Brain microvascular endothelial cell (primary cell): ENCODE measurements at regions not wholly inside any gene's neighbourhood (a gene's known extent, or its start where the extent isn't known, plus 50 kb on each side); places are given as distances from the start of the nearest gene placed in this dataset.

Source experiments
- DNase-seq: peaks from one replicate; pipeline ENCODE4 v3.0.0-alpha.2; 2020
- H3K27ac ChIP-seq: fragments of 250-450 bp; sonication (Bioruptor Pico); 2 replicates; pipeline ENCODE4 v1.5.1; 2020; ENCODE audit warnings: mild to moderate bottlenecking, moderate library complexity
- H3K27me3 ChIP-seq: fragments of 250-450 bp; sonication (Bioruptor Pico); replicated peaks from 2 replicates; pipeline ENCODE4 v1.5.1; 2020; ENCODE audit warnings: mild to moderate bottlenecking
- H3K36me3 ChIP-seq: fragments of 250-450 bp; sonication (Bioruptor Pico); replicated peaks from 2 replicates; pipeline ENCODE4 v1.5.1; 2020; ENCODE audit warnings: mild to moderate bottlenecking
- H3K4me3 ChIP-seq: 2 replicates; pipeline ENCODE4 v1.5.1; 2011; ENCODE audit warnings: low read depth, mild to moderate bottlenecking, control low read depth, low read length, moderate library complexity
- in situ Hi-C: cut with HindIII; loops from 2 replicates; pipeline ENCODE4 v1.10.0; 2017; ENCODE audit warnings: low sequenced_read_pairs, low pct_ligation_motif_present
- TF ChIP-seq, protein P1 (sequence below): IDR thresholded peaks from 2 replicates; pipeline ENCODE4 v1.5.1; 2011; ENCODE audit warnings: low read depth, mild to moderate bottlenecking, moderate library complexity, low read length, control low read depth, inconsistent platforms; ENCODE audit errors: missing control alignments

GRCh38 chr2:38170067-38170466 lies 94.1 kb upstream of the CYP1B1 start:
- no peaks in the 10 kb centered on the region for H3K27me3 ChIP-seq
- TF ChIP-seq, protein P1, sequence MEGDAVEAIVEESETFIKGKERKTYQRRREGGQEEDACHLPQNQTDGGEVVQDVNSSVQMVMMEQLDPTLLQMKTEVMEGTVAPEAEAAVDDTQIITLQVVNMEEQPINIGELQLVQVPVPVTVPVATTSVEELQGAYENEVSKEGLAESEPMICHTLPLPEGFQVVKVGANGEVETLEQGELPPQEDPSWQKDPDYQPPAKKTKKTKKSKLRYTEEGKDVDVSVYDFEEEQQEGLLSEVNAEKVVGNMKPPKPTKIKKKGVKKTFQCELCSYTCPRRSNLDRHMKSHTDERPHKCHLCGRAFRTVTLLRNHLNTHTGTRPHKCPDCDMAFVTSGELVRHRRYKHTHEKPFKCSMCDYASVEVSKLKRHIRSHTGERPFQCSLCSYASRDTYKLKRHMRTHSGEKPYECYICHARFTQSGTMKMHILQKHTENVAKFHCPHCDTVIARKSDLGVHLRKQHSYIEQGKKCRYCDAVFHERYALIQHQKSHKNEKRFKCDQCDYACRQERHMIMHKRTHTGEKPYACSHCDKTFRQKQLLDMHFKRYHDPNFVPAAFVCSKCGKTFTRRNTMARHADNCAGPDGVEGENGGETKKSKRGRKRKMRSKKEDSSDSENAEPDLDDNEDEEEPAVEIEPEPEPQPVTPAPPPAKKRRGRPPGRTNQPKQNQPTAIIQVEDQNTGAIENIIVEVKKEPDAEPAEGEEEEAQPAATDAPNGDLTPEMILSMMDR: no peak
- in situ Hi-C loops: no loop called here
- H3K27ac ChIP-seq: no peak overlapping the region
- no peaks in the 10 kb centered on the region for H3K36me3 ChIP-seq
- DNase-seq: no peak
- no peak overlapping the region for H3K4me3 ChIP-seq

GRCh38 chr2:38168710-38169480 lies 92.9 kb upstream of the CYP1B1 start:
- H3K27me3 ChIP-seq: no peaks in the 10 kb centered on the region
- TF ChIP-seq, protein P1: no peak
- peak; percentile 51 for DNase-seq
- no peaks in the 10 kb centered on the region for H3K36me3 ChIP-seq
- in situ Hi-C loops: no loop called here
- no peak overlapping the region for H3K4me3 ChIP-seq
- H3K27ac ChIP-seq: peak overlapping the region; percentile 50

GRCh38 chr2:38167968-38168350 lies 92.0 kb upstream of the CYP1B1 start:
- no peak overlapping the region for H3K27ac ChIP-seq
- in situ Hi-C loops: no loop called here

DNA sequence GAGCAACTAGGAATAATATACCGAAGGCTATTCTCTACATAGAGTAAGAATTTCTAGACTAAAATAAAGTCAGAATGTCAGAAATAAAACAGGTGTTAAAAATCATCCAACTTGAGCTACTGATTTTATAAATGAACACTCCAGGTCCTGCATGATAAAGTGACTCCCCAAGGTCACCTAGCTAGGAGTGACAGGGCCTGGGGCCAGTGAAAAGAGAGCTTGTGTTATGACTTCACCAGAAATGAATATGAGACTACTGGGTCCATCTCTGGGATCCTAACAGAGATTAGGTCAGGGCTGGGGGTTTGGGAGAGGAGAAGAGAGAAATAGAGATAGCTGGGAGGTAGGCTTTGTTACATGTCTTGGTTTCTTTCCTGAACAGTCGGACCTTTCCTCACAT lies 89.7 kb upstream of the CYP1B1 start:
- DNase-seq: no peak
- Histone ChIP-seq H3K36me3 (no peaks in the 10 kb centered on the region), H3K4me3 (no peak overlapping the region), H3K27ac (no peak overlapping the region), H3K27me3 (no peaks in the 10 kb centered on the region)
- TF ChIP-seq, protein P1: no peak
- in situ Hi-C loops: no loop called here

More at GRCh38 chr2:38167968-38168350, 92.0 kb upstream of the CYP1B1 start:
- no peak for DNase-seq
- TF ChIP-seq, protein P1: no peak
- no peak overlapping the region for H3K4me3 ChIP-seq
- H3K36me3 ChIP-seq: no peaks in the 10 kb centered on the region
- H3K27me3 ChIP-seq: no peaks in the 10 kb centered on the region

DNA sequence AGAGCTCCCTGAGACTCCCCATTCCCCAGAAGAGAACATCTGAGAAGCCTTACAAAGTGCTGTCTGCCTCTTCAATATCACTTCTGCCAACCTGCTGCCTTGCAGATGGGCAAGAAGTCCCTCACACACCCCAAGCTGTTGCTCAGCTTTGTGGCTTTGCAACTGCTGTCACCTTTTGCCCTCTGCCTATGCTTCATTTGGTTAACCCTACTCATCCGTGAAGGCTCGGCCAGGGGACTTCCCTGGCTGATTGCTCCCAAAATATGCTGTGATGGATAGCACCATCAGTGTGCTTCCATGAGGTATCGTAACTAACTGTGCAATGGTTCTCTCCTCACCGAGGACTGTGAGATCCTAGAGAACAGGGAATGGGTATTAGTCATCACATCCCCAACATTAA lies 88.9 kb upstream of the CYP1B1 start:
- H3K27ac ChIP-seq: no peak overlapping the region
- H3K4me3 ChIP-seq: no peak overlapping the region
- no peaks in the 10 kb centered on the region for H3K27me3 ChIP-seq
- DNase-seq: no peak
- in situ Hi-C loops: no loop called here
- TF ChIP-seq, protein P1: no peak
- no peaks in the 10 kb centered on the region for H3K36me3 ChIP-seq

GRCh38 chr2:38163579-38163978 lies 87.6 kb upstream of the CYP1B1 start:
- no peak overlapping the region for H3K4me3 ChIP-seq
- TF ChIP-seq, protein P1: no peak
- H3K36me3 ChIP-seq: no peaks in the 10 kb centered on the region
- no peak overlapping the region for H3K27ac ChIP-seq
- H3K27me3 ChIP-seq: no peaks in the 10 kb centered on the region
- in situ Hi-C loops: no loop called here
- DNase-seq: no peak
